Body of pancreas (tissue), 4 donors: ENCODE measurements at regions not wholly inside any gene's neighbourhood (a gene's known extent, or its start where the extent isn't known, plus 50 kb on each side); places are given as distances from the start of the nearest gene placed in this dataset.

Experiments
- ATAC-seq: fragments of 150-250 bp; one replicate; pipeline ENCODE4 v1.9.1; 2016
- DNase-seq, 4 donors: peaks; one replicate each; pipeline ENCODE4 v3.0.0-alpha.2; 2019
- H3K27ac ChIP-seq, 4 donors: fragments of 200-600 bp; sonication (generic); 1 replicate in 3 of 4; 2 replicates in 1 of 4; pipeline versions ENCODE4 v1.5.1 to v1.6.1; 2016 to 2019; ENCODE audit warnings: mild to moderate bottlenecking in 1 of 4, mixed read lengths in 1 of 4, moderate library complexity in 1 of 4
- H3K27me3 ChIP-seq, 2 donors: fragments of 200-600 bp; sonication (generic); one replicate each; pipeline ENCODE4 v1.6.0; 2016; ENCODE audit warnings: mild to moderate bottlenecking in 1 of 2
- H3K36me3 ChIP-seq, 2 donors: fragments of 200-600 bp; sonication (generic); replicated peaks in 1 of 2; 2 replicates each; pipeline ENCODE4 v1.5.1; 2016; ENCODE audit warnings: low read depth in 2 of 2; ENCODE audit not compliant: insufficient read depth in 1 of 2
- H3K4me1 ChIP-seq: fragments of 200-600 bp; sonication (generic); one replicate; pipeline ENCODE4 v1.6.0; 2016
- H3K4me3 ChIP-seq, 2 donors: fragments of 200-600 bp; sonication (generic); 1 replicate in 1 of 2; 2 replicates in 1 of 2; pipeline ENCODE4 v1.5.1; 2016 to 2019
- H3K9me3 ChIP-seq, 3 donors: fragments of 200-600 bp; sonication (generic); 1 replicate in 2 of 3; 2 replicates in 1 of 3; pipeline ENCODE4 v1.5.1; 2016
- CTCF ChIP-seq, 7 experiments: fragments of 450-650 bp in 4 of 7; fragments of 200-600 bp in 3 of 7; sonication (generic) in 3 of 7; IDR thresholded peaks; one replicate each; pipeline ENCODE4 v1.5.1; 2016 to 2019; ENCODE audit warnings: antibody characterized with exemption in 7 of 7
- POLR2A ChIP-seq, 3 donors: fragments of 450-650 bp; IDR thresholded peaks; one replicate each; pipeline ENCODE4 v1.6.1; 2016; ENCODE audit warnings: antibody characterized with exemption in 3 of 3, mild to moderate bottlenecking in 2 of 3
- WGBS, 2 donors: methylation state at CpG; one replicate each; pipeline ENCODE4 v1.1.5; 2017; 5-methylcytosine and 5-hydroxymethylcytosine counted together
- intact Hi-C: fragments of 100-400 bp; cut with DNase I; formaldehyde crosslinking; loops from one replicate; pipeline ENCODE4 v1.15.1; 2023

GRCh38 chr10:58898854-58899573 lies 277.4 kb upstream of the PHYHIPL start:
- TF ChIP-seq CTCF (IDR thresholded peaks at IDR 0.05) (no peak), POLR2A (IDR thresholded peaks at IDR 0.05) (no peak)
- Histone ChIP-seq H3K4me3 (no peak overlapping the region), H3K27me3 (no peaks in the 10 kb centered on the region), H3K27ac (no peak overlapping the region), H3K4me1 (no peaks in the 10 kb centered on the region), H3K36me3 (no peaks in the 10 kb centered on the region), H3K9me3 (no peaks in the 10 kb centered on the region)
- WGBS, 2 donors: 61 to 64% methylated on average over 5 of the region's 5 CpGs
- no peak for ATAC-seq
- intact Hi-C loops: no loop called here
- no peak for DNase-seq

- ATAC-seq: no peak
- no peak overlapping the region for H3K4me3 ChIP-seq
- intact Hi-C loops: no loop called here
- no peaks in the 10 kb centered on the region for H3K9me3 ChIP-seq
- H3K4me1 ChIP-seq: no peaks in the 10 kb centered on the region
- no peak for TF ChIP-seq CTCF (IDR thresholded peaks at IDR 0.05)
- no peak for TF ChIP-seq POLR2A (IDR thresholded peaks at IDR 0.05)
- no peaks in the 10 kb centered on the region for H3K27me3 ChIP-seq
- WGBS, 2 donors: 83 to 91% methylated on average over 2 of the region's 2 CpGs
- no peak for DNase-seq
- no peaks in the 10 kb centered on the region for H3K36me3 ChIP-seq
- H3K27ac ChIP-seq: no peak overlapping the region
Observed at GRCh38 chr10:58901092-58901646, 275.3 kb upstream of the PHYHIPL start.

GRCh38 chr10:58903071-58903470 lies 273.4 kb upstream of the PHYHIPL start:
- Histone ChIP-seq H3K36me3 (no peaks in the 10 kb centered on the region), H3K27me3 (no peaks in the 10 kb centered on the region), H3K27ac (no peak overlapping the region), H3K9me3 (no peaks in the 10 kb centered on the region), H3K4me3 (no peak overlapping the region), H3K4me1 (no peaks in the 10 kb centered on the region)
- 81 to 84% methylated on average over 1 of the region's 1 CpG for WGBS, 2 donors
- intact Hi-C loops: no loop called here
- ATAC-seq (no peak), DNase-seq (no peak)
- TF ChIP-seq CTCF (IDR thresholded peaks at IDR 0.05) (no peak), POLR2A (IDR thresholded peaks at IDR 0.05) (no peak)

GRCh38 chr10:58909881-58910280 lies 266.6 kb upstream of the PHYHIPL start:
- ATAC-seq (no peak), DNase-seq (no peak)
- Histone ChIP-seq H3K9me3 (no peaks in the 10 kb centered on the region), H3K27me3 (no peaks in the 10 kb centered on the region), H3K27ac (no peak overlapping the region), H3K4me3 (no peak overlapping the region), H3K36me3 (no peaks in the 10 kb centered on the region), H3K4me1 (no peaks in the 10 kb centered on the region)
- 79 to 81% methylated on average over 2 of the region's 2 CpGs for WGBS, 2 donors
- TF ChIP-seq CTCF (IDR thresholded peaks at IDR 0.05) (no peak), POLR2A (IDR thresholded peaks at IDR 0.05) (no peak)
- intact Hi-C loops: no loop called here

- Histone ChIP-seq H3K4me3 (no peak overlapping the region), H3K27me3 (no peaks in the 10 kb centered on the region), H3K9me3 (no peaks in the 10 kb centered on the region), H3K4me1 (no peaks in the 10 kb centered on the region), H3K36me3 (no peaks in the 10 kb centered on the region), H3K27ac (no peak overlapping the region)
- intact Hi-C loops: no loop called here
- DNase-seq: no peak
- no peak for TF ChIP-seq POLR2A (IDR thresholded peaks at IDR 0.05)
- TF ChIP-seq CTCF (IDR thresholded peaks at IDR 0.05): no peak
- ATAC-seq: no peak
- 54 to 59% methylated on average over 3 of the region's 3 CpGs for WGBS, 2 donors
Observed at GRCh38 chr10:58913717-58914116, 262.7 kb upstream of the PHYHIPL start.
